GM13976 (cell line): ENCODE measurements at regions not wholly inside any gene's neighbourhood (a gene's known extent, or its start where the extent isn't known, plus 50 kb on each side); places are given as distances from the start of the nearest gene placed in this dataset.

Source experiments
- DNase-seq: peaks from one replicate; pipeline ENCODE4 v3.0.0; 2012; ENCODE audit warnings: low spot score
- in situ Hi-C: fragments of 300-500 bp; cut with MboI; formaldehyde crosslinking; loops from one replicate; pipeline ENCODE4 v1.12.0; 2022; ENCODE audit warnings: low sequenced_read_pairs, mixed read lengths, inconsistent platforms; ENCODE audit not compliant: unreplicated experiment
- TF ChIP-seq, protein P1 (sequence below): IDR thresholded peaks from 2 replicates; pipeline ENCODE4 v1.5.1; 2012; ENCODE audit warnings: borderline replicate concordance, mild to moderate bottlenecking; ENCODE audit not compliant: insufficient read depth; ENCODE audit errors: extremely low read depth, missing control alignments, control extremely low read depth

DNA sequence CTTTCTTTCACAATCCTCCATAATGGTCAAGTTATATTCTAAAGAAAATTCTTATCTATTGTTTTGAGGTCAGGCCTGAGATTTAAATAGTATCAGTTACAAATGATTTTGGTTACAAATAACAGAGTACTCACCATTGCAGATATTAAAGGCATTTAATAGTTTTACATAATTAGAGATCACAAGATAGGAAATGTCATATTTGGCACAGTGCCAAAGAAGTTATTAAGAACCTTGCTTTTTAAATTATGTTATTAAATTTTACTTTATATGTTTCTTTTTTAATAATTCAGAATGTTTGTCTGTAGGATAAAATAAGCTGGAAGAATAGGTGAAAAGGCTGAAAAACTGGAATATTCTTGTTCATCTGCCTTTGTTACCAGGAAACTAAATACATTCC lies 1174.7 kb downstream of the PCDH18 start:
- TF ChIP-seq, protein P1, sequence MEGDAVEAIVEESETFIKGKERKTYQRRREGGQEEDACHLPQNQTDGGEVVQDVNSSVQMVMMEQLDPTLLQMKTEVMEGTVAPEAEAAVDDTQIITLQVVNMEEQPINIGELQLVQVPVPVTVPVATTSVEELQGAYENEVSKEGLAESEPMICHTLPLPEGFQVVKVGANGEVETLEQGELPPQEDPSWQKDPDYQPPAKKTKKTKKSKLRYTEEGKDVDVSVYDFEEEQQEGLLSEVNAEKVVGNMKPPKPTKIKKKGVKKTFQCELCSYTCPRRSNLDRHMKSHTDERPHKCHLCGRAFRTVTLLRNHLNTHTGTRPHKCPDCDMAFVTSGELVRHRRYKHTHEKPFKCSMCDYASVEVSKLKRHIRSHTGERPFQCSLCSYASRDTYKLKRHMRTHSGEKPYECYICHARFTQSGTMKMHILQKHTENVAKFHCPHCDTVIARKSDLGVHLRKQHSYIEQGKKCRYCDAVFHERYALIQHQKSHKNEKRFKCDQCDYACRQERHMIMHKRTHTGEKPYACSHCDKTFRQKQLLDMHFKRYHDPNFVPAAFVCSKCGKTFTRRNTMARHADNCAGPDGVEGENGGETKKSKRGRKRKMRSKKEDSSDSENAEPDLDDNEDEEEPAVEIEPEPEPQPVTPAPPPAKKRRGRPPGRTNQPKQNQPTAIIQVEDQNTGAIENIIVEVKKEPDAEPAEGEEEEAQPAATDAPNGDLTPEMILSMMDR: no peak
- in situ Hi-C loops: no loop called here
- DNase-seq: no peak

DNA sequence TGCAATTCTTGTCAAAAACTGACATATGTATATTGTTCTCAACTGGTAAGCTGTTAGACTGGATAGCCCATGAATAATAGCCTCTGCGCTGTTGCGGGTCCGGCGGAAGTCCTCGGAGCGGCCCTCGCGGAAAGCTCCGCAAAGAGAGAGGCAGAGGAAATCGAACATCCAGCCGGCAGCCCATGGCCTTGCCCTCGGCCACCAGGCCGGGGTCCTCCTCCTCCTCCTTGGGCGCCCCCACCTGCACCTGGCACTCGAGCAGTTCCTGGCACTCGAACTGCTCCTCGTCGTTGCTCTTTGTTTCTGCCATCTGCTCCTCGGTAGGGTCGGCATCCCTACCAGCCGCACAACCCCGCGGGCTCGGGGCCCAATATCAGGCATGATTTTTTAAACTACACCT lies 1176.3 kb downstream of the PCDH18 start:
- in situ Hi-C loops: no loop called here
- TF ChIP-seq, protein P1: no peak
- no peak for DNase-seq

GRCh38 chr4:136343340-136343739 lies 1189.0 kb downstream of the PCDH18 start:
- TF ChIP-seq, protein P1: no peak
- in situ Hi-C loops: no loop called here
- DNase-seq: no peak

GRCh38 chr4:136342666-136343065 lies 1189.6 kb downstream of the PCDH18 start:
- in situ Hi-C loops: no loop called here
- TF ChIP-seq, protein P1: no peak
- DNase-seq: no peak

GRCh38 chr4:136337216-136337615 lies 1195.1 kb downstream of the PCDH18 start:
- in situ Hi-C loops: no loop called here
- TF ChIP-seq, protein P1: no peak
- no peak for DNase-seq

GRCh38 chr4:136336479-136336878 lies 1195.8 kb downstream of the PCDH18 start:
- TF ChIP-seq, protein P1: no peak
- DNase-seq: no peak
- in situ Hi-C loops: no loop called here

GRCh38 chr4:136329042-136329662 lies 1203.1 kb downstream of the PCDH18 start:
- in situ Hi-C loops: no loop called here
- DNase-seq: no peak
- TF ChIP-seq, protein P1: no peak
